ENCODE measurements at regions not wholly inside any gene's neighbourhood (a gene's known extent, or its start where the extent isn't known, plus 50 kb on each side); places are given as distances from the start of the nearest gene placed in this dataset.

GRCh38 chr20:16842486-16843120 lies 94.4 kb downstream of the OTOR start:
- WGBS (ENCODE audit: insufficient coverage), result no CpG with 5 or more reads among the region's 2 CpGs
- Histone ChIP-seq H3K36me3 (ENCODE audit: control insufficient read depth, insufficient read depth, low read length) (no peaks in the 10 kb centered on the region), H3K4me3 (ENCODE audit: low read length) (no peak overlapping the region), H3K27me3 (ENCODE audit: control insufficient read depth, insufficient read depth, low read length) (no peaks in the 10 kb centered on the region), H3K9me3 (ENCODE audit: control insufficient read depth, insufficient read depth, low read length) (no peaks in the 10 kb centered on the region), H3K27ac (ENCODE audit: low read length) (no peak overlapping the region), H3K4me1 (ENCODE audit: control insufficient read depth, insufficient read depth, low read length) (no peaks in the 10 kb centered on the region)
- no peak for TF ChIP-seq CTCF (IDR thresholded peaks at IDR 0.05)
- no peaks in the 10 kb centered on the region for H3K36me3 Mint-ChIP-seq
- no peak overlapping the region for H3K27ac Mint-ChIP-seq
- no peaks in the 10 kb centered on the region for H3K4me1 Mint-ChIP-seq
- intact Hi-C loops (cut with micrococcal nuclease), result no loop called here
- H3K27me3 Mint-ChIP-seq (ENCODE audit: low read depth in 2 of 2), result no peaks in the 10 kb centered on the region
- no peak overlapping the region for H3K4me3 Mint-ChIP-seq
- ATAC-seq (no peak), DNase-seq (no peak)
- no peaks in the 10 kb centered on the region for H3K9me3 Mint-ChIP-seq

DNA sequence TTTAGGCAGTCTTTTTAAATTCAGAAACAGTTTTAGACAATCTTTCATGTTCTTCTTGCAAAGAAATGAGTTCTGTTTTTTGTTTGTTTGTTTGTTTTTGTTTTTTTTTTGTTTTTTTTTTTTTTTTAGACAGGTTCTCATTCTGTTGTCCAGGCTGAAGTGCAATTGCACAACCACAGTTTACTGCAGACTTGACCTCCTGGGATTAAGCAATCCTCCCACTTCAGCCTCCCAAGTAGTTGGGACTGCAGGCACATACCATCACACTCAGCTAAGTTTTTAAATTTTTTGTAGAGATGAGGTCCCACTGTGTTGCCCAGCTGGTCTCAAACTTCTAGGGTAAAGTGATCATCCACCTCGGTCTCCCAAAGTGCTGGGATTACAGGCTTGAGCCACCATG lies 96.2 kb downstream of the OTOR start:
- no peaks in the 10 kb centered on the region for H3K27me3 Mint-ChIP-seq (ENCODE audit: low read depth in 2 of 2)
- no peaks in the 10 kb centered on the region for H3K4me1 ChIP-seq (ENCODE audit: control insufficient read depth, insufficient read depth, low read length)
- no peak overlapping the region for H3K4me3 ChIP-seq (ENCODE audit: low read length)
- H3K9me3 ChIP-seq (ENCODE audit: control insufficient read depth, insufficient read depth, low read length), result no peaks in the 10 kb centered on the region
- H3K27me3 ChIP-seq (ENCODE audit: control insufficient read depth, insufficient read depth, low read length), result no peaks in the 10 kb centered on the region
- H3K4me1 Mint-ChIP-seq, result no peaks in the 10 kb centered on the region
- no peak overlapping the region for H3K4me3 Mint-ChIP-seq
- no peaks in the 10 kb centered on the region for H3K36me3 Mint-ChIP-seq
- H3K27ac Mint-ChIP-seq, result no peak overlapping the region
- no peak overlapping the region for H3K27ac ChIP-seq (ENCODE audit: low read length)
- ATAC-seq (no peak), DNase-seq (no peak)
- intact Hi-C loops (cut with micrococcal nuclease), result no loop called here
- no peaks in the 10 kb centered on the region for H3K36me3 ChIP-seq (ENCODE audit: control insufficient read depth, insufficient read depth, low read length)
- no peaks in the 10 kb centered on the region for H3K9me3 Mint-ChIP-seq
- WGBS (ENCODE audit: insufficient coverage), result 94% methylated on average over 1 of the region's 1 CpG
- no peak for TF ChIP-seq CTCF (IDR thresholded peaks at IDR 0.05)

- no peak overlapping the region for H3K27ac ChIP-seq (ENCODE audit: low read length)
- H3K9me3 Mint-ChIP-seq, result peaks cover 0 to 2% of the 10 kb centered on the region in 2 donors
- H3K36me3 Mint-ChIP-seq, result no peaks in the 10 kb centered on the region
- H3K4me3 Mint-ChIP-seq, result no peak overlapping the region
- no peaks in the 10 kb centered on the region for H3K36me3 ChIP-seq (ENCODE audit: control insufficient read depth, insufficient read depth, low read length)
- no peaks in the 10 kb centered on the region for H3K9me3 ChIP-seq (ENCODE audit: control insufficient read depth, insufficient read depth, low read length)
- H3K4me1 Mint-ChIP-seq, result no peaks in the 10 kb centered on the region
- H3K4me3 ChIP-seq (ENCODE audit: low read length), result no peak overlapping the region
- intact Hi-C loops (cut with micrococcal nuclease), result no loop called here
- TF ChIP-seq CTCF (IDR thresholded peaks at IDR 0.05), result no peak
- no peaks in the 10 kb centered on the region for H3K4me1 ChIP-seq (ENCODE audit: control insufficient read depth, insufficient read depth, low read length)
- ATAC-seq, result no peak
- no peaks in the 10 kb centered on the region for H3K27me3 ChIP-seq (ENCODE audit: control insufficient read depth, insufficient read depth, low read length)
- no peak for DNase-seq
- H3K27me3 Mint-ChIP-seq (ENCODE audit: low read depth in 2 of 2), result no peaks in the 10 kb centered on the region
- H3K27ac Mint-ChIP-seq, result no peak overlapping the region
- WGBS (ENCODE audit: insufficient coverage), result 100% methylated on average over 1 of the region's 1 CpG
Measured at GRCh38 chr20:16846006-16846405, 97.8 kb downstream of the OTOR start.

DNA sequence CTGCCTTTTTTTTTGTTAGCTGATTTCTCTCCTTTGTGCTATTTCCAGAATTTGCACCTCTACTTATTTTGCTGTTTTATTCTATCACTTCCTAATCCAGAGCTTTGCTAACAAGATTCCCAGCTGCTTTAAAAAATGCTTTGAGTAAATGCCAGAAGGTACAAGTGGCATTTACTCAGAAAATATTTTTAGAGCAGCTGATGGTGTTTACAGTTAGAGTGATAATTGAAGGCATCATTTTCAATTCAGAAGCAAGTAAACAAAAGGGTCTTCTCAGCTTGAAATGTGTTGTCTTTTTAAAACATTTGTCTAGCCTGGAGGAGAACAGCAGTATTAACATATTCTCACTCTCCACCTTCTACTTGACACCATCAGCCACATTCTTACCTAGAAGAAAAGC lies 99.9 kb downstream of the OTOR start:
- intact Hi-C loops (cut with micrococcal nuclease), result no loop called here
- H3K4me1 Mint-ChIP-seq, result no peaks in the 10 kb centered on the region

More for the DNA sequence above, 99.9 kb downstream of the OTOR start:
- H3K27me3 Mint-ChIP-seq (ENCODE audit: low read depth in 2 of 2), result no peaks in the 10 kb centered on the region
- no peak overlapping the region for H3K27ac Mint-ChIP-seq
- H3K4me3 Mint-ChIP-seq, result no peak overlapping the region
- TF ChIP-seq CTCF (IDR thresholded peaks at IDR 0.05), result no peak
- H3K36me3 ChIP-seq (ENCODE audit: control insufficient read depth, insufficient read depth, low read length), result no peaks in the 10 kb centered on the region
- peaks cover 4% of the 10 kb centered on the region in 2 donors for H3K9me3 Mint-ChIP-seq
- H3K27ac ChIP-seq (ENCODE audit: low read length), result no peak overlapping the region
- no peaks in the 10 kb centered on the region for H3K27me3 ChIP-seq (ENCODE audit: control insufficient read depth, insufficient read depth, low read length)
- H3K4me1 ChIP-seq (ENCODE audit: control insufficient read depth, insufficient read depth, low read length), result no peaks in the 10 kb centered on the region
- H3K9me3 ChIP-seq (ENCODE audit: control insufficient read depth, insufficient read depth, low read length), result no peaks in the 10 kb centered on the region
- H3K36me3 Mint-ChIP-seq, result no peaks in the 10 kb centered on the region
- ATAC-seq (no peak), DNase-seq (no peak)
- H3K4me3 ChIP-seq (ENCODE audit: low read length), result no peak overlapping the region

Data from natural killer cell (primary cell).